ENCODE measurements at regions not wholly inside any gene's neighbourhood (a gene's known extent, or its start where the extent isn't known, plus 50 kb on each side); places are given as distances from the start of the nearest gene placed in this dataset.
"Not testable (repeated sequence)": the region's sequence is repeated elsewhere in the genome, so short reads cannot be mapped to it uniquely, and the experiment has no call there.

GRCh38 chr4:84177831-84178542 lies 321.1 kb downstream of the NKX6-1 start:
- no peaks in the 10 kb centered on the region for H3K36me3 Mint-ChIP-seq (ENCODE audit: low read depth)
- no peak overlapping the region for H3K4me3 Mint-ChIP-seq
- no peaks in the 10 kb centered on the region for H3K27me3 Mint-ChIP-seq
- intact Hi-C loops (cut with micrococcal nuclease), result no loop called here
- no peak overlapping the region for H3K27ac Mint-ChIP-seq
- no peaks in the 10 kb centered on the region for H3K4me1 Mint-ChIP-seq (ENCODE audit: low read depth)
- H3K9me3 Mint-ChIP-seq, result no peaks in the 10 kb centered on the region

DNA sequence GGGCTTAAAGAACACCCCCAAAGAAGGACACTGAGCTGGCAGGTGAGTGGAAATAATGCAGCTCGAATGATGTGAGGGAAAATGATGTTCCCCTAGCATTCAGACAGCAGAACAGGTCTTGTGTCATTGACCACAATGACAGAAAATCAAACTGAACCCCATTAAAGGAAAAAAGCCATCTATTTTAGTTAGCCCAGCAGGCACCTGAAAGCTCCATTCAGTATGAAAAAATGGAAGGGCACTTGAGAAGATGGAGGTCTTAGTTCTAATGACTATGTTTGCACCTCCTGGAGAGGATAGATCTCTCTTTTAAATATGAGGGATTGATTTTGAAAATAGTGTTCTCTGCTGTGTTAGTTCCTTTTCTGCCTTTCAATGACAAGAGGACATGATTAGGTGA lies 323.1 kb downstream of the NKX6-1 start:
- H3K9me3 Mint-ChIP-seq, result no peaks in the 10 kb centered on the region
- H3K36me3 Mint-ChIP-seq (ENCODE audit: low read depth), result no peaks in the 10 kb centered on the region
- intact Hi-C loops (cut with micrococcal nuclease), result no loop called here
- H3K27ac Mint-ChIP-seq, result no peak overlapping the region
- H3K27me3 Mint-ChIP-seq, result no peaks in the 10 kb centered on the region
- no peaks in the 10 kb centered on the region for H3K4me1 Mint-ChIP-seq (ENCODE audit: low read depth)
- no peak overlapping the region for H3K4me3 Mint-ChIP-seq

- no peak overlapping the region for H3K4me3 Mint-ChIP-seq
- H3K27me3 Mint-ChIP-seq, result no peaks in the 10 kb centered on the region
- H3K36me3 Mint-ChIP-seq (ENCODE audit: low read depth), result no peaks in the 10 kb centered on the region
- H3K27ac Mint-ChIP-seq, result no peak overlapping the region
- no peaks in the 10 kb centered on the region for H3K4me1 Mint-ChIP-seq (ENCODE audit: low read depth)
- H3K9me3 Mint-ChIP-seq, result no peaks in the 10 kb centered on the region
- intact Hi-C loops (cut with micrococcal nuclease), result no loop called here
These were observed 327.2 kb downstream of the NKX6-1 start for GRCh38 chr4:84171871-84172270.

DNA sequence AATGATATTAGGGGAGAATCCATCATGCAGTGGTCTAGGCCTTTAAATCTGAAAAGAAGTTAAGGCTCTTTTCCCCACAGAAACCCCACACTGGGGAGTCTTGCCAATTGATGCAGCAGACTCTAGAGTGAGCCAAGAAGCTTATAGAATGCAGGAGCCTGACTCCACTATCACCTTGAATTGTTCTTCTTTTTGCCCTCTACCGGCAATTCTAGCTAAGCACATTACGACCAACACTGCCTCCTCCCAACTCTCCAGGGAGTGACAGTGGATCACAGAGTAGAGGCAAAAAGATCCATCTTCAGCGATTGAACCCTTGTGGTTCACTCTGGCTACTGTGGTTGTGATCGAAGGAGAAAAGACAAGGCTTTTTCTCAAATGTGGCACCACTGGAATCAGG lies 331.5 kb downstream of the NKX6-1 start:
- intact Hi-C loops (cut with micrococcal nuclease), result no loop called here
- H3K27me3 Mint-ChIP-seq, result no peaks in the 10 kb centered on the region
- H3K27ac Mint-ChIP-seq, result no peak overlapping the region
- no peaks in the 10 kb centered on the region for H3K4me1 Mint-ChIP-seq (ENCODE audit: low read depth)
- H3K9me3 Mint-ChIP-seq, result no peaks in the 10 kb centered on the region
- H3K4me3 Mint-ChIP-seq, result no peak overlapping the region
- no peaks in the 10 kb centered on the region for H3K36me3 Mint-ChIP-seq (ENCODE audit: low read depth)

DNA sequence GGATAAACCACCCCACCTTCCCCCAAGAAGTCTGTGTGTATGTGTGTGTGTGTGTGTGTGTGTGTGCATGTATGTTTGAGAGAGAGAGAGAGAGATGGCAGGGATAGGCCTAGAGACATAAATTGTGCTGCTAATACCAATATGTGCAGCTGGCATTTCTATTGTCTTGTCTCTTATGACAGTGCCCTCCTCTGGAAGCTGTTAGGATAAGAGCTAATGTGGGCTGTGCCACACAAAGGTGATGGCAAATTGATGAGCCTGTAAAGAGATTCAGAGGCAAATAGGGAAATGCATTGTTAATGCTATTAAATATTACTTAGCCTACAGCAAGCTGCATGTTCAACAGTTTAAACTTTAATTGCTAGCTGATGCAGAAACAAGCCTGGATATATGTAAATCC lies 332.0 kb downstream of the NKX6-1 start:
- H3K27me3 Mint-ChIP-seq, result no peaks in the 10 kb centered on the region
- H3K4me3 Mint-ChIP-seq, result no peak overlapping the region
- H3K9me3 Mint-ChIP-seq, result no peaks in the 10 kb centered on the region
- no peak overlapping the region for H3K27ac Mint-ChIP-seq
- no peaks in the 10 kb centered on the region for H3K36me3 Mint-ChIP-seq (ENCODE audit: low read depth)
- intact Hi-C loops (cut with micrococcal nuclease), result no loop called here
- no peaks in the 10 kb centered on the region for H3K4me1 Mint-ChIP-seq (ENCODE audit: low read depth)

DNA sequence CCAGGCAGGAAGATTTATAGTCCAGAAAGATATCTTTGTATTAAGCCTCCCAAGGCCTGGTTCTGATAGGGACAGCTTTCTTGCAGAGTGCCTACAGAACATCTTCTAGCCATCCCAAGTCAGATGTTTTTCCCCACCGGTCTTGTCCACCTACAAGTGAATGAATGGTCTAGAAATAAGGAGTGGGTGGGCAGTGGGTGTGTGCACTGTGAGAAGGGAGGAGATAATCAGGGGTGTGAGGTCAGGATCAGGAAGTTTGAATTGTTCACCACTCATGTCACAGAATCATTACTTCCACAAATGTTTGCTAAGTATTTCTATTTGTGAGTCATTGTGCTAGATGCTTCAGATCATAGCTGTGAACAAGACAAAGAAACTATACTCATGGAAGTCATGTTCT lies 332.6 kb downstream of the NKX6-1 start:
- intact Hi-C loops (cut with micrococcal nuclease), result no loop called here
- H3K9me3 Mint-ChIP-seq, result no peaks in the 10 kb centered on the region

GRCh38 chr4:84164201-84164600 lies 334.9 kb downstream of the NKX6-1 start:
- Mint-ChIP-seq H3K27ac (no peak overlapping the region), H3K9me3 (no peaks in the 10 kb centered on the region), H3K4me3 (no peak overlapping the region), H3K36me3 (ENCODE audit: low read depth) (no peaks in the 10 kb centered on the region), H3K4me1 (ENCODE audit: low read depth) (no peaks in the 10 kb centered on the region), H3K27me3 (no peaks in the 10 kb centered on the region)
- intact Hi-C loops (cut with micrococcal nuclease), result no loop called here

More for the DNA sequence above, 332.6 kb downstream of the NKX6-1 start:
- H3K4me1 Mint-ChIP-seq (ENCODE audit: low read depth), result no peaks in the 10 kb centered on the region
- no peaks in the 10 kb centered on the region for H3K27me3 Mint-ChIP-seq
- no peaks in the 10 kb centered on the region for H3K36me3 Mint-ChIP-seq (ENCODE audit: low read depth)
- no peak overlapping the region for H3K4me3 Mint-ChIP-seq
- no peak overlapping the region for H3K27ac Mint-ChIP-seq

DNA sequence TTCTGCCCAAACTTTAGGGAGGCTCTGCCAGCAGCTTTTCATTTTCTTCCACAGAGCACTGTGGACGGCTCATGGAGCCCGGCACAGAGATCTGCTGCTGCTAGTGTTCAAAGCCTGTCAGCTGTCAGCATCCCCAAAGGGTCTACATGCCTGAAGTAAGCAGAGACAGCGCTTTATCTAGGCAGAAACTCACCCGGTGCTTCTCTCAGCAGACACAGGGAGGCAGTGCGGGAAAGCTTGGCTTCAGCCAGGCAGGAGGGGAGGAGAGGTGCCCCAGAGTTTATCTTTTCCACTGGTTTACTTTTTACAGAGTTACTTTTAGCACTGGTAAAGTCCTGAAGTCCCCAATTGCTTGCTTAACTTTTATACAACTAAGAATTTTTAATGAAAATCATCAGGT lies 339.3 kb downstream of the NKX6-1 start:
- no peak overlapping the region for H3K4me3 Mint-ChIP-seq
- H3K36me3 Mint-ChIP-seq (ENCODE audit: low read depth), result no peaks in the 10 kb centered on the region
- H3K9me3 Mint-ChIP-seq, result no peaks in the 10 kb centered on the region

DNA sequence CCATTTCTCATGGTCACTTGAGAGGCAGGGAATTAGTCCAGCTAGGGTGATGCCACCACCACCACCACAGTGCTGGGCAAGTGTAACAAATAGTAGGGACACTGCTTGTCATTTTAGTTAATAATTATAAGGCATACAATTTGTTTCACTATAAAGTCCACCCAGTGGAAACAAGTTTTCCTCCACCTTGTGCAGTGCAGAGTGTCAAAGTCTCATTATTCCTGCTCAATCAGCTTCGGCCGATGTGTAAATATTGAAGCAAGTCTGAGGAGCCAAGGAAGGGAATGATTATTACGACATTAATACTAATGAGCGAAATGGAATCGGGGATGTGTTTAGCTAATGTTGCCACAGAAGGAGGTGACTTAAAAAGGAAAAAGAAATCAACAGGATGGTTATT lies 340.4 kb downstream of the NKX6-1 start:
- H3K27me3 Mint-ChIP-seq, result no peaks in the 10 kb centered on the region
- no peaks in the 10 kb centered on the region for H3K9me3 Mint-ChIP-seq
- no peaks in the 10 kb centered on the region for H3K4me1 Mint-ChIP-seq (ENCODE audit: low read depth)
- H3K36me3 Mint-ChIP-seq (ENCODE audit: low read depth), result no peaks in the 10 kb centered on the region
- intact Hi-C loops (cut with micrococcal nuclease), result no loop called here
- no peak overlapping the region for H3K4me3 Mint-ChIP-seq
- H3K27ac Mint-ChIP-seq, result no peak overlapping the region

More for the DNA sequence above, 339.3 kb downstream of the NKX6-1 start:
- H3K4me1 Mint-ChIP-seq (ENCODE audit: low read depth), result no peaks in the 10 kb centered on the region
- intact Hi-C loops (cut with micrococcal nuclease), result no loop called here
- H3K27me3 Mint-ChIP-seq, result no peaks in the 10 kb centered on the region
- no peak overlapping the region for H3K27ac Mint-ChIP-seq

DNA sequence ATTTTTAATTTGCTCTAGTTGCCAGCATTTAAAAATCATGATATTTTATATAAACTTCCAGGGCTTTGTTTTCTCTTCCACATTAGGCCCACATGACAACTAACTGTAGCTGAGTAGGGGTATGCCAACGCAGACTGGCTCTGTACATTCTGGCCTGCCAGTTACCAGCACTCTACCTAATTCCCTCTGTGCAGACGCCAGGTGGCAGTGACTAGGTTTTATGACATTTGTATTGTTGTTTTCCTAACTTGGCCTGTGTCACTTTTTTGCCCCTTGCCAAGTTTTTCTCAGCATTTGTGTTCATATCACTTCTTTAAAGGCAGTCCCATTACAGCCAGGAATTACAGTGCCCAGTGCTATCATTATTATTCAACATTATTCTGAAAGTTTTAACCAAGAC lies 347.5 kb downstream of the NKX6-1 start:
- no peaks in the 10 kb centered on the region for H3K27me3 Mint-ChIP-seq

GRCh38 chr4:84150177-84150576 lies 348.9 kb downstream of the NKX6-1 start:
- Mint-ChIP-seq H3K4me3 (no peak overlapping the region), H3K36me3 (ENCODE audit: low read depth) (no peaks in the 10 kb centered on the region), H3K9me3 (no peaks in the 10 kb centered on the region), H3K27ac (no peak overlapping the region), H3K27me3 (no peaks in the 10 kb centered on the region), H3K4me1 (ENCODE audit: low read depth) (no peaks in the 10 kb centered on the region)
- intact Hi-C loops (cut with micrococcal nuclease), result no loop called here

More for the DNA sequence above, 347.5 kb downstream of the NKX6-1 start:
- Mint-ChIP-seq H3K27ac (no peak overlapping the region), H3K9me3 (no peaks in the 10 kb centered on the region), H3K36me3 (ENCODE audit: low read depth) (no peaks in the 10 kb centered on the region), H3K4me1 (ENCODE audit: low read depth) (no peaks in the 10 kb centered on the region), H3K4me3 (no peak overlapping the region)
- intact Hi-C loops (cut with micrococcal nuclease), result no loop called here

GRCh38 chr4:84147831-84148230 lies 351.3 kb downstream of the NKX6-1 start:
- no peaks in the 10 kb centered on the region for H3K27me3 Mint-ChIP-seq
- no peak overlapping the region for H3K4me3 Mint-ChIP-seq
- H3K27ac Mint-ChIP-seq, result no peak overlapping the region
- intact Hi-C loops (cut with micrococcal nuclease), result no loop called here
- H3K9me3 Mint-ChIP-seq, result no peaks in the 10 kb centered on the region
- no peaks in the 10 kb centered on the region for H3K36me3 Mint-ChIP-seq (ENCODE audit: low read depth)
- H3K4me1 Mint-ChIP-seq (ENCODE audit: low read depth), result no peaks in the 10 kb centered on the region

GRCh38 chr4:84146300-84146959 lies 352.7 kb downstream of the NKX6-1 start:
- Mint-ChIP-seq H3K27me3 (no peaks in the 10 kb centered on the region), H3K27ac (no peak overlapping the region), H3K4me3 (no peak overlapping the region), H3K9me3 (no peaks in the 10 kb centered on the region), H3K36me3 (ENCODE audit: low read depth) (no peaks in the 10 kb centered on the region), H3K4me1 (ENCODE audit: low read depth) (no peaks in the 10 kb centered on the region)
- intact Hi-C loops (cut with micrococcal nuclease), result no loop called here

DNA sequence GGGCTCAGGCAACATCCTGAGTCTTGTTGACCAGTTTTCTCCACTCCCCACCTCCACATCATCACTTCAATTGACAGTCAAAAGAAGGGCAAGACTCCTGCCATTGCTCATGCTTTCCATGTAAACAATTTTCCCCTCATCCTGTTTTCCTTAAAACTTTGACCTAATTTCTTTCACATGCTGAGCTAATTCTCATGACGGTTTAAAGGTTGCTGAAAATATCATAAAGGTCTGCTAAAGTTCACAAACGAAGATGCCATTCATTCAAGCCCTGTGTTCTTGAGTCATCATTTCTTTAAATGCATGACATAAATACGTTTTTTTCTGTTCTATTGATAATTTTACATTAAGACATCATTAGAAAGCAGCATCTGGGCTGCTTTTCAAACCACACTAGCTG lies 353.9 kb downstream of the NKX6-1 start:
- intact Hi-C loops (cut with micrococcal nuclease), result no loop called here

GRCh38 chr4:84126911-84127310 lies 372.2 kb downstream of the NKX6-1 start:
- H3K36me3 Mint-ChIP-seq (ENCODE audit: low read depth); H3K4me3 Mint-ChIP-seq; intact Hi-C loops (cut with micrococcal nuclease); H3K27me3 Mint-ChIP-seq; H3K27ac Mint-ChIP-seq; H3K4me1 Mint-ChIP-seq (ENCODE audit: low read depth): not testable (repeated sequence)
- H3K9me3 Mint-ChIP-seq, result peaks cover 19% of the 10 kb centered on the region

More for the DNA sequence above, 353.9 kb downstream of the NKX6-1 start:
- H3K4me1 Mint-ChIP-seq (ENCODE audit: low read depth), result no peaks in the 10 kb centered on the region
- H3K36me3 Mint-ChIP-seq (ENCODE audit: low read depth), result no peaks in the 10 kb centered on the region
- no peaks in the 10 kb centered on the region for H3K27me3 Mint-ChIP-seq
- no peak overlapping the region for H3K4me3 Mint-ChIP-seq
- H3K27ac Mint-ChIP-seq, result no peak overlapping the region
- no peaks in the 10 kb centered on the region for H3K9me3 Mint-ChIP-seq

All from dendritic cell treated with granulocyte-macrophage colony-stimulating factor and Interleukin-4, amounts not matched to agents 40 ng/mL and 50 ng/mL, for 4 days (primary cell).